BJ (cell line): ENCODE measurements at regions not wholly inside any gene's neighbourhood (a gene's known extent, or its start where the extent isn't known, plus 50 kb on each side); places are given as distances from the start of the nearest gene placed in this dataset.

Source experiments
- CTCF ChIA-PET: fragments of 350-600 bp; formaldehyde crosslinking; extraction: SDS; loops from one replicate; lab custom pipeline; 2021; ENCODE audit warnings: antibody characterized with exemption, inconsistent platforms; lab: Yijun Ruan, JAX
- POLR2A ChIA-PET: fragments of 300-600 bp; sonication (Branson Sonifier 250); formaldehyde crosslinking; extraction: SDS; loops from one replicate; lab custom pipeline; 2021; ENCODE audit warnings: antibody characterized with exemption; lab: Charles Lee
- DNase-seq: peaks from one replicate; pipeline ENCODE4 v3.0.0-alpha.2; 2011; ENCODE audit warnings: low read depth
- H3K27me3 ChIP-seq: 2 replicates; pipeline ENCODE4 v1.6.0; 2011; ENCODE audit warnings: low read length; ENCODE audit not compliant: control insufficient read depth, insufficient read depth
- H3K36me3 ChIP-seq: 2 replicates; pipeline ENCODE4 v1.5.1; 2011; ENCODE audit warnings: low read length; ENCODE audit not compliant: control insufficient read depth, insufficient read depth
- H3K4me3 ChIP-seq: 2 replicates; pipeline ENCODE4 v1.5.1; 2011; ENCODE audit warnings: low read depth, mild to moderate bottlenecking, control low read depth, low read length
- TF ChIP-seq, protein P1 (sequence below): IDR thresholded peaks from 2 replicates; pipeline ENCODE4 v1.5.1; 2011; ENCODE audit warnings: low read depth, mild to moderate bottlenecking, control low read depth, inconsistent platforms, low read length, moderate library complexity; ENCODE audit not compliant: insufficient read depth

DNA sequence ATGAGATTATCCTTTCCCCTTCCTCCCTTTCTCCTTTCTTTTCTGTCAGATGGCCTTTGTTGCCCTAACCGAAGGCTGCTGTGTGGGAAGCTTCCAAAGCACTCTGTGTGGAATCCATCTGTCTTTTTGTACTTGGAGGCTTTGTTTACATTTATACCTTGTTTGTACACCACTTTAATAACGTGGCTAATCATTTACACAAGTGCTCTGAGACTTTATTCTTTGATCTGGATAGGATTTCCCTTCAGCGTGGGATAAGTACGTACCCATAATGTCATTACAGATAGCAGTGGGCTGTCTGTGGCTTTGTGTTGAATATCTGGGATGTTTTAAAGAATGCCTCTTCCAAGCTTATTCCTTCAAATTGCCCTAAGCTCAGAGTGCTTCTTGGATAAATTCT is 684.7 kb upstream of the SLITRK5 start:
- ChIA-PET CTCF (no interaction called here), POLR2A (no interaction called here)
- no peak overlapping the region for H3K4me3 ChIP-seq
- TF ChIP-seq, protein P1, sequence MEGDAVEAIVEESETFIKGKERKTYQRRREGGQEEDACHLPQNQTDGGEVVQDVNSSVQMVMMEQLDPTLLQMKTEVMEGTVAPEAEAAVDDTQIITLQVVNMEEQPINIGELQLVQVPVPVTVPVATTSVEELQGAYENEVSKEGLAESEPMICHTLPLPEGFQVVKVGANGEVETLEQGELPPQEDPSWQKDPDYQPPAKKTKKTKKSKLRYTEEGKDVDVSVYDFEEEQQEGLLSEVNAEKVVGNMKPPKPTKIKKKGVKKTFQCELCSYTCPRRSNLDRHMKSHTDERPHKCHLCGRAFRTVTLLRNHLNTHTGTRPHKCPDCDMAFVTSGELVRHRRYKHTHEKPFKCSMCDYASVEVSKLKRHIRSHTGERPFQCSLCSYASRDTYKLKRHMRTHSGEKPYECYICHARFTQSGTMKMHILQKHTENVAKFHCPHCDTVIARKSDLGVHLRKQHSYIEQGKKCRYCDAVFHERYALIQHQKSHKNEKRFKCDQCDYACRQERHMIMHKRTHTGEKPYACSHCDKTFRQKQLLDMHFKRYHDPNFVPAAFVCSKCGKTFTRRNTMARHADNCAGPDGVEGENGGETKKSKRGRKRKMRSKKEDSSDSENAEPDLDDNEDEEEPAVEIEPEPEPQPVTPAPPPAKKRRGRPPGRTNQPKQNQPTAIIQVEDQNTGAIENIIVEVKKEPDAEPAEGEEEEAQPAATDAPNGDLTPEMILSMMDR = no peak
- H3K36me3 ChIP-seq = no peaks in the 10 kb centered on the region
- H3K27me3 ChIP-seq = no peaks in the 10 kb centered on the region
- no peak for DNase-seq

DNA sequence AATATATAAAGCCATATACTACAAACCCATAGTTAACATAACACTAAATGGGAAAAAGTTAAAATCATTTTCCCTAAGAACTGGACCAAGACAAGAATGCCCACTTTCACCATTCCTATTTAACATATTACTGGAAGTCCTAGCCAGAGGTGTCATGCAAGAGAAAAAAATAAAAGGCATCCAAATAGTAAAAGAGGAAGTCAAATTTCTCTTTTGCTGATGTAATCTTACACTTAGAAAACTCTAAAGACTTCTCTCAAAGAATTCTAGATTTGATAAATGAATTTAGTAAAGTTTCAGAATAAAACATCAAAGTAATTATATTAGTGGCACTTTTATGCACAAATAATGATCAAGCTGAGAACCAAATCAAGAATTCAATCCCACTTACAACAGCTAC is 678.9 kb upstream of the SLITRK5 start:
- no peaks in the 10 kb centered on the region for H3K36me3 ChIP-seq
- CTCF ChIA-PET = no interaction called here
- POLR2A ChIA-PET = no interaction called here

DNA sequence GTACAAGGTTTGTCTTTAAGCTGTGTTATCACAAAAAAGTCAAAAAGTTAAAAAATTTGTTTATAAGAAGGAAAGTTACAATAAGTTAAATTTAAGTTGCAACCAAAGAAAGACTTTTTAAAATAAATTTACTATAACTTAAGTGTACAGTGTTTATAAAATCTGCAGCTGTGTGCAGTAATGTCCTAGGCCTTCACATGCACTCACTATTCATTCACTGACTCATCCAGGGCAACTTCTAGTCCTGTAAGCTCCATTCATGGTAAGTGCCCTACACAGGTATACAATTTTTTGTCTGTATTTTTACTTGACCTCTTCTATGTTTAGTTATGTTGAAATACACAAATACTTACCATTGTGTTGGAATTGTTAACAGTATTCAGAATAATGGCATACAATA is 667.9 kb upstream of the SLITRK5 start:
- TF ChIP-seq, protein P1 = no peak
- CTCF ChIA-PET = no interaction called here
- Histone ChIP-seq H3K27me3 (no peaks in the 10 kb centered on the region), H3K4me3 (no peak overlapping the region), H3K36me3 (no peaks in the 10 kb centered on the region)
- POLR2A ChIA-PET = no interaction called here
- DNase-seq = no peak

More for the DNA sequence above, 678.9 kb upstream of the SLITRK5 start:
- no peak for DNase-seq
- no peaks in the 10 kb centered on the region for H3K27me3 ChIP-seq
- H3K4me3 ChIP-seq = no peak overlapping the region
- TF ChIP-seq, protein P1 = no peak

DNA sequence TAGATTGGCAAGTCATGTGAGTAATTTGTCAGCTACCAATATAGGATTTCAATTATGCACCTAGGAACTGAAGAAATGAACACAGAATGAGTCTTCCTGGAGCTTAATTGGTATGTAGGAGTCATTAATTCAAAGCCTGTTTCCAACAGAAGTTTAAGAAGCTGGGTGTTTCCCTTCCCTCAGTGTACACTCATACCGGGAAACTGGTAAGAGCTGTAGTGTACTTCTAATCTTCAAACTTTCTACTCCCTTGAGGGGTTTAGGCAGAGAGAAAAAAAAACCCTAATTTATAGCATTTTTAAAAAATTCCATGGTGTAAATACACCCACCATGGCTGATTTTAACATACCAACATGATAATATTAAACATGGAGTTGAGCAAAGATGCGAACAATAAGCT is 665.7 kb upstream of the SLITRK5 start:
- ChIA-PET POLR2A (no interaction called here), CTCF (no interaction called here)
- Histone ChIP-seq H3K27me3 (no peaks in the 10 kb centered on the region), H3K4me3 (no peak overlapping the region), H3K36me3 (no peaks in the 10 kb centered on the region)
- TF ChIP-seq, protein P1 = no peak
- no peak for DNase-seq

DNA sequence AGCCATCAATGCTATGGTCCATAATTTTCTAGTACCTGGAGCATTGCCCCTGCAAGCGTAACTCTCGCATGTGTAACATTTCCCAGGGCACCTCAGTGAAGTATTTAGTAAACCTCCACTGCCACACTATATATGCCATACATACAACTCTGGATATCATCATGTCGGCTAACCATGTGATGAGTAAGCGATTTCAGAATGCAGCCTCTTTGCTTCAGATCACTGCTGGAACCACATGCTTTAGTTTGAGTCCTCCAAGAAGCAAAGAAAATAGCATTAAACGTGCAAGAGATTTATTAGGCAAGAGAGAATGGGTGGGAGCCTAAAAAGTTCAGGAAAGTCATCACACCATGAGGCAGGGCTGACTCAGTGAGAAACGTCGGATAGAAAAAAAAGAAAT is 635.6 kb upstream of the SLITRK5 start:
- Histone ChIP-seq H3K27me3 (no peaks in the 10 kb centered on the region), H3K4me3 (no peak overlapping the region), H3K36me3 (no peaks in the 10 kb centered on the region)
- TF ChIP-seq, protein P1 = no peak
- DNase-seq = no peak
- CTCF ChIA-PET = no interaction called here
- POLR2A ChIA-PET = no interaction called here
